ENCODE measurements at regions not wholly inside any gene's neighbourhood (a gene's known extent, or its start where the extent isn't known, plus 50 kb on each side); places are given as distances from the start of the nearest gene placed in this dataset.

DNA sequence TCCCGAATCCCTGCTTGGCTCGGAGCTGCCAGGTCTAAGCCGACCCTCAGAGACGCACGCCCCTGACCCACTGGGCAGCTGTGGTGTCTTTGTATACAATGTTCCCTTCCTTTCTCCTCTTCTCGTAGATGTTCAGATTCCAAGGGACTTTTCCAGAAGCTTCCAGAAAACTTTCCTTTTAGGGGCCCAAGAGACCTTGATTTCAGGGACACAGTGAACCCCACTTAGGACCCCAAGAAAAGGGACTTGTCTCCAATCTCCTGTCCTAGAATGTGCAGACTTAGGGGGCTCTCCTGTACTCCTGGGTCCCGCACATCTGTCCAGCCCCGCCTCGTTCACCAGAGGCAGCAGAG lies 103.5 kb downstream of the EDN3 start:
- DNase-seq: no peak

DNA sequence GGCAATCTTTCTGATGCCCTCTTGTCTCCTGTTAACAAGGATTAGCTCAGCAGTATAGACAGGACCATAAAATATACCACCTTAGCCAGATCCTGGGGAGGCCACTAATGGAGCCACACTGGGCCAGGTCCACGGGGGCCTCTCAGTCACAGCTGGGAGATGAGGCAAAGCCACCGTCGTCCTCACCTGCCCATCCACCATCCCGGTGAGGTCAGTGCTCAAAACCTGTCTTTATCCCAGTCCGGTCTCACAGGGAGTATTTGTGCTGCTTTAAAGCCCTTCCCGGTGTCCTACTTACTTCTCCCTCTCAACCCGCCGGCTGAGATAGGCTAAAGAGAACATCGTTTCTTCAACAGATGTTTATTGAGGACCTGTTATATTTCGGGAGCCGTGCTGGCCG lies 104.3 kb downstream of the EDN3 start:
- no peak for DNase-seq

DNA sequence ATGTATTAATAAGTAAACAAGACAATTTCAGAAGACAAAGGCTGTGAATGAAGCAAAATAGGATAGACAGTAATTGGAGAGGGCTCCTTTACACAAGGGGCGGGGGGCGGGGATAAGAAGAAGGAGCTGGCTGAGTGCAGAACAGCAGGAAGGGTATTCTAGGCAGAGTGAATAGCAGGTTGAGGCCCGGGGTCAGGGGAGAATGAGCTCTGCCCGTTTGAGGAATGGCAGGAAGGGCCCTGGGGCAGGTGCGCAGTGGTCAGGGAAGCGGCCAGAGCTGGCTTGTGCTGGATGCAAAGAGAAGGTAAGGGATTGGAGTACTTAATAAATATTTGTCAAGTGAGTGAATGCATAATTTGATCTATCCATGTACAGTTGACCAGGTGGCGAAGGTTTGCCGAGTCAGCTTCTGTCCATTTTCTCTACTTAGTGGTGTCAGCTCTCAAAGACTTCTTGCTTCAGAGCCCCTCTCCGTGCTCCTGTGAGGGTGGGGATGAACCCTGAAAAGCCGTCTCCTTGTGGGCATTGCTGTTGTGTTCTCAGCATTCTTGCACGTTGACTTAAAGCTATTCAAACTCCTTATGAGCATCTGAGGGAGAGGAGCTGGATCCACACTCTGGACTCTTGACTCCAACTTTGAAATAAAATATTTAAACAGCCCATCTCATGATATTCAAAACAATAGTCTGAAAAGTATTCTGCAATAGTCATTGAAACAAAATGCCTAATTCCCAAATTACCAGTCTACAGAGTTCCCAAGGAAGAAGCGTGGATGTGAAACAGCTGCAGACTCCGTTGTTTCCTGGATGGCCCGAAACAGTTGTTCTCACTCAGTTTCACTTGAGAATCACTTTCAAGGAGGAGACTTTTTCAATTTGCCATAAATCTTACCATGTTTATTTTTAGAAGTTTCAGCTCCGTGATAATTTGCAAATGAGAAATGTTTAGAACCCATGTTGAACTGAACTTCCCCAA lies 105.1 kb downstream of the EDN3 start:
- DNase-seq: no peak

DNA sequence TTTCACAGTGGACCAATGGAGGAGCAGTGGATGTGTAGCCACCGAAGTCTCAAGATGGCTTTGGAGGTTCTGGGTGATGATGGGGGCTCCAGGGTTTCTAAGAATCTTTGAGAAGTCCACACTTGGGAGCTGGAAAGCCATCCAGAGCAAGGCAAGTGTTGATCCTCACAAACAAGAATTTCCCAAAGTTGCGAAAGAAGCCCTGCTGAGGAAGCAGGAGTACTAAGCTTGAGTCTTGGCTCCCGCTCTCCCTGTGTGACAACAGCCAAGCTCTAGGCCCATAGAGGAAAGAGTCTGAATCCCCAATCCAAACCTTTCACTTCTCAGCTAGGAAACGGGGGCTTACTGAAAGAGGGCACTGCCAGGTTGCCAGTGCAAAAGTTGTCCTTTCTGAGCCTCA lies 106.0 kb downstream of the EDN3 start:
- DNase-seq: no peak

DNA sequence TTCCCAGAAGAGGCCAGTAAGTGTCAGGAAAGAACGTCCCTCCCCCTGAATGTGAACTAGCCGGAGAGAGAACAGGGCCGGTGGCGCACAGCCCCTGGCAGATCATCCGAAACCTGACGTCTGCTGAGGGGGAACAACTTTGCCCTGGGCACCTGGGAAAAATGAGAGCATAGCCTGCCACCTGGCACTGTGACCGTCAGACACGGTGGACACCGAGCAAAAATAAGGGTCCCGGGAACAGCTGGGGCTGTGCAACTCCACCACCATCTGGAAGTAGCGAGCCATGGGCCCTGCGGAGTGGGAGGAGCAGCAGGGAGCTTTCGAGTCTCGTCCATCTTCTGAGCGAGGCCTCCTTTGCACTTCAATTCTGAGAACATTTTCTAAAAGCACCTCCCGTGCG lies 110.8 kb downstream of the EDN3 start:
- no peak for DNase-seq

DNA sequence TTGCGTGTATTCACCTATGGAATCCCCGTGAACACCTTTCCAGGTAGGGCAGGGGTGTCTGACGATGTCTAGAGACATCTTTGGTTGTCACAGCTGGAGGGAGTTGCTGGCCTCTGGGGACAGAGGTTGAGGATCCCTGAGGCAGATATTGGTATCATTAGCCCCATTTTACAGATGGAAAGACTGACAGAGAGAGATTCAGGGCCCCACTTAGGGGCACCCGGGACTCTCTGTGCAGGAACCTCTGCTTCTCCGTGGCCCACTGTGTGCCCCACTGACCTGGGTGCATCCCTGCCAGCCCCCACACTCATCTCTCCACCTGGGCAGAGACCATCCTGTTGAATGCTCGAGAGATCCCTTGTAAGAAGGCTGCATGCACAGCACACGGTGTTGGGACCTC lies 111.2 kb downstream of the EDN3 start:
- no peak for DNase-seq

DNA sequence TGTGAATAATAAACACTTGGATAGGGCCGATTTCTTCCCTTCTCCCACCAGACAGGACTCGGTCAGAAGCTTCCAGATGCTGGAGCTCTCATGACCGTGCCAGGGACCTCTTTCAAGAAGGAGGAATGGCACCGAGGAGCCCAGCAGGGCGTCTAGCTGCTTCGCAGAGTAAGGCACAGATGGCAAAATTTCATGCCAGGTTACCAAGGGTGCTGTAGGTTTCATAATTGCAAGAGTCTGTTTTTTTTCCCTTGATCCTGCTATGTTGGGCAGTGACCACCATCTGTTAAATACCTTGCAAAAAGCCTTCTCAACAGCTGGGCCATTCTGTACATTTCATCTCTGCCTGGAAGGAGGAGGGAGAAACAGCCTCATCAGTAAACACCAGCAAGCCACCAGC lies 111.8 kb downstream of the EDN3 start:
- DNase-seq: no peak

DNA sequence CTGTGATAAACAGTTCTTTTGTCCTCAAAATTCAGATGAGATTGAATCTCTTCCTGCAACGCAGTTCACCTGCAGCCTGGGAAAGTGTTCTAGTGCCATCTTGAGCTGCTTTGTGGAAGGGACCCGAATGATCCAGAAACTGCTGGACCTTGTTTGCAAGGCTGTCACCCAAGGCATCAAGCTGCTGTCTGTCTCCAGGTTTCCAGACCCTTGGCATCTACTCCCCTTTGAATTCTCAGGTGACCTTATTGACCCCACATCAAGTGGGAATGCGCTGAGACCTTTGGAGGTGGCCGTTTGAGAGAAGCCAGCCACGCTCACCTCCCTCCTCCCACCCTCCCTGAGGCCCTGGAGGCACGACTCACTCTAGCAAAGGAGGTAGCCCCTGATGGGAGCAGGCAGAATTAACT lies 112.5 kb downstream of the EDN3 start:
- DNase-seq: no peak

DNA sequence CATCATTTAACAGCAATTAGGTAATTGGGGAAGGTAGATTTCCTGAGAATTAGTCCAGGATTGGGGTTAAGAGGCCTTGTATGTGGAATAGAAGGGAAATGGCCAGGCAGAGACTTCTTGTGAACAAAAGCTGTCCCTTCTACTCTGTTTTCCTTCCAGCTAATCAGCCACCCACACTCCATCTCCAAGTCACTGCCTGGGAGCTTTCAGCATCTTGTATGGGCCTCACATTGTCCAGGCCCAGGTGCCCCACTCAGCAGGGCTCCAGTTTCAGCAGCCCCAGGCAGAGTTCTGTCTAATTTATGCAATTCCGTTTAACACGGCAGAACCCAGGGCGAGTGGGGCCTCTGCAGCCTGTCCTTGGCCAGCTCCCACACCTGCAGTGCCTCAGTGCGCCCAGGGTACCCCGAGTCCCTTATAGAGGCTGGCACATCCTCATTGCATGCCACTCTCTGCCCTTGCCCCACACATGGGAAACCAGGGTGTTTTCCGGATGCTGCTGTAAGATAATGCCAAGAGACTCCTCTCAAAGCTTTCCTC lies 113.0 kb downstream of the EDN3 start:
- no peak for DNase-seq

DNA sequence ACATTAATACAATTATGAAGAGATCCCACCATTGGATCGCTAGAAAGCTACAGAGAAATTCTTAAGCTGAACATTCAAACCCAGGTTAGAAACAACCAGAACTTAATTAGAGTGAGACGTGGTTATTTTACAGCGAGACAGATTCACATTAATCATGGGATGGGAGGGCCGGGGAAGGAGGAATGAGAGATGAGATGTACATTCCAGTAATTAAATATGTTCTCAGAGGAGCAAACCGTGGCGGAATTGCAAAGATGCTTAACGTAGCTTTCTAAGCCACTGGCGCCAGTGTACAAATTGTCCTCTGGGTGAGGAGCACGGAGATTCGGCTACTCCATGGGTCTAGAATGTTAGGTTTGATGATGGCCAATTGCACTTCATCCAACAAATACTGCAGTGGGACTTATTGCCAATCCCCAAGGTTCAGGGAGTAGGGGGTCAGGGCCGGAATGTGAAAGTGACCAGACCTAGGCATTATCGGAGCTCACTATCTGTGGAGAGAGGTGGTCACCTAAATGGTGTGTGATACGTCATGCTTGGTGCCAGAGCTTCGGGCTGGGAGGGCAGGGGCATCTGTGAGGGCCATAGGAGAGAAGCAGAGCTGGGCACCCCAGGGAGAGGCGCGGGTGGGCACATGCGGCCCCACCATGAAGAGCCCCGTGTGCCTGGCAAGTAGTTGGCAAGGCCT lies 114.7 kb downstream of the EDN3 start:
- no peak for DNase-seq

DNA sequence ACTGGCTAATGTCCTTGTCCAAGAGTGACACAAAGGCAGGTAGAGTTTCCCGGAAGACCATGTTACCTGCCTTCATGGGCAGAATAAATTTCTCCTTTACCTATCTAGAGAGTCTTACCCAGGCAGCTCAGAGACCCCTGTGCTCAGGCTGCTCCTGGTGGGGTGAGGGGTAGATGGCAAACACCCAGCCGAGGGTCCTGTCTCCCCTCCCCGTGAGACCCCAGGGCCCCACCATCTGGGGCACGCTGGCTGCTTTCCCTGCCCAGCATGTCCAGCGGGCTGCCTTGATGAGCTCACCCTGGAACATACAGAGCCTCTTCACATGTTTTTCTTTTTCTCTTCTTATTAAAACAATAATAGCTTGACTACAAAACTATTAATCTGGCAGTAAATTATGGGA lies 116.5 kb downstream of the EDN3 start:
- DNase-seq: no peak

DNA sequence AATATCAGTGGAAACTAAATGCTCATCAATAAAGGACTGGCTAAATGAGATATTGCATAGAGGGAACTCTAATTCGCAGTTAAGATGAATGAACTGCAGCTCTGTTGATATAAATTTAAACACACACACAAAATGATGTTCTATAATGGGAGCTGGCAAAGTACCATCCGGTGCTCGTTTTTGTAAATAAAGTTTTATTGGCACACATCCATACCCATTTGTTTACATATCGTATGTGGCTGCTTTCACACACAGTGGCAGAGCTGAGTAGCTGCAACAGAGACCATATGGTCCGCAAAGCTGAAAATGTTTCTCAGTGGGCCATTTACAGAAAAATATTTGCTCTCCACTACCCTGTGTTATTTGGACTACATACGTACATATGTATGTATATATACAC lies 120.7 kb downstream of the EDN3 start:
- no peak for DNase-seq

DNA sequence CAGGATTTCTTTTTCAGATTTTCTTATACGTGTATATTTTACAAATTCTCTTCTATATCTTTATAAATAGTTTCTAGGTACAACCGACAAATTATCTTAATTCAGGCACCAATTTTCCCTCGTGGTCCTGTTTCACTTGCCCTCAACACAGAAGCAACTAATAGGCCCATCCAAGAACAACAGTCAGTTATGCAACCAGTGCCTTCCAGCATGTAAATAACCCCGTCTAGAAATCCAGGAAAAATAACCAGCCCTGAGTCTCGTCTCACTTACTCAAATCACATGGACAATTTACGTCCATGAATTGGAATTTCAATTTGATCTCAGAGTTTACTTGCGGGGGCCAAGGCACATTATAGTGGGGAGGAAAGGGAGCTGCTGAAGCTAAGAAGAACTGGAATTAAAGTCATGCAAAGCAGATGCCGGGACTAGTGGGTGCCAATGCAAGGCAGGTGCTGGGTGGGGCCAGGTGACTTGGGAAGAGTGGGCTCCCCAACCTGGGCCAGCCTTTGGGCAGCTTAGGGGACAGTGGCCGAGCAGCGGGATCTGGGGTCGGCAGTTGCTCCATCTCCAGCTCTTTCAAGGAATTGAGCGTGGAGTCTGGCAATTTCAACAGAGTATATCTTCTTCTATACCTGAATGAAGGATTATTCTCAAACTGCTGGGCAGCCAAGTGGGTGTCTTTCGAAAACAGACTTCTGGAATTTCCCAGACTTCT lies 121.7 kb downstream of the EDN3 start:
- no peak for DNase-seq

DNA sequence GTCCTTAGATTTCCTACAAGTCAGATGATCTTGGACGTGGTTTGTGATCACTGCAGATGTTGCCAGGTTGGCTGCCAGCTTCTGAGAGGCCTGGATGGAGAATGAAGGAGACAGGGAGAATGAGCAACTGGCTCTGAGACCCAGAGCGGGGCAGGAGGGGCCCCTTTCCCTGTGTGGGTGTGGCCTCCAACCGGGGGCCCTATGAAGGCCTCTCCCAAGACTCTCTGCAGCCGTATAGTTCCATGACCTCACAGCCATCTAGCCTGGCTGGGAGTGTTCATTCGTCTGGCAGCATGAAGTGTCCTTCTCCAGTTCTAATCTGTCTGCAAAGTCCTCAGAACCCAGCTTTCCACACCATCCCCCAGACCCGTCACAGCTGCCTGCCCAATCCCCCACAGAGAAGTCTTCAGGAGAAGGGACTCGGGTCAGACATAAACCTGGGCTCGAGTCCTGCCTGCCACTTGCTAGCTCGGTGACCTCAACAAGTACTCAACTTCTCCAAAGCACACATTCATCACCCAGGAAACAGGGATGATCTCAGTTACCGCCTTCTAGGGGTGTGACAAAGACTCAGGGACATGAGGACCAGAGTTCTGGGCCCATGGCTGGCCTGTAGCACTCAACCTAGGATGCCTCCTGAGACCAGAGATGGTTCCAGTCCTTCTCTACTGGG lies 122.6 kb downstream of the EDN3 start:
- no peak for DNase-seq

DNA sequence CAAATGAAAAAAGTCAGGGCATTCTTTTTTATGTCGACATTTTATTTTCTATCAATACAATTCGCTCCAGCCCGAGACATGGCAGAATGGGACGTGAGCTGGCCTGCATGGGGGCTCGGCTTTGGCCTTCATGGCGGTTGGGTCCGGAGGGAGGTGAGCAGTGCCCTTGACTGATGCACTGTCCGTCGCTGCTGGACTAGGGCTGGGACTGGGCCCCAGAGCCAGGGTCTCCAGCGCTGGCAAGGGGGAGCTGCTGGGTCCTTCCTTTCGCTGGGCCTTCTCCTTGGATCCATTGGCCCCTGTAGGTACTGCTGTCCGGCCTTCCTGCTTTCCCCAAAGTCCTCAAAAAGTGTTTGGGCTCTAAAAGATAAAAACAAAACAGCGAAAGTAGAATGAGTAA lies 124.6 kb downstream of the EDN3 start:
- DNase-seq: no peak

DNA sequence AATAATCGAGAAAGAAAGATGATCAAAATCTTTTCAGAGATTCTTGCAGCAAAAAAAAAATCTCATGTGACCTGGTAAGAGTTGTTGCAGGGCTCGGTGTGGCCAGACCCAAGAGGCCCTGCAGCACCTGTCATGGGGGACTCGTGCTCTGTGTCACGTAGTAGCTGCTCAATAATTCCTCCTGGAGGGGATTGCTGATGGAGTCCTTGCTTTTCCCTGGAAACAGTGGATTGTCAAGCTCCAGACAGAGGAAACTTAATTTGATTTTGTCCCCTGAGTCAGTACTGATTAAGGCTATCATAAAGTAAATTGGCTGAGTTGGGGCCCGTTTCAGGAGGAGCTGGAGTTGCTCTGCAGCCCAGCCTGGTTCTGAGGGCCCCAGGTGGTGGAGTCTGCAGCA lies 125.2 kb downstream of the EDN3 start:
- DNase-seq: no peak

DNA sequence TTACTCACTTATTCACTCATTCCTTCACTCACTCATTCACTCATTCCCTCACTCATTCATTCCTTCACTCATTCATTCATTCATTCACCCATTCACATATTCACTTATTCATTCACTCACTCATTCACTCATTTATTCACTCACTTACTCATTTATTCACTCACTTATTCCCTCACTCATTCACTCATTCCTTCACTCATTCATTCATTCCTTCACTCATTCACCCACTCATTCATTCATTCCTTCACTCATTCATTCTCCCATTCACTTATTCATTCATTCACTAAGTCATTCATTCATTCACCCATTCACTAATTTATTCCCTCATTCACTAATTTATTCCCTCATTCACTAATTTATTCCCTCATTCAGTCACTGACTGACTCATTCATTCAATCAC lies 127.6 kb downstream of the EDN3 start:
- no peak for DNase-seq

DNA sequence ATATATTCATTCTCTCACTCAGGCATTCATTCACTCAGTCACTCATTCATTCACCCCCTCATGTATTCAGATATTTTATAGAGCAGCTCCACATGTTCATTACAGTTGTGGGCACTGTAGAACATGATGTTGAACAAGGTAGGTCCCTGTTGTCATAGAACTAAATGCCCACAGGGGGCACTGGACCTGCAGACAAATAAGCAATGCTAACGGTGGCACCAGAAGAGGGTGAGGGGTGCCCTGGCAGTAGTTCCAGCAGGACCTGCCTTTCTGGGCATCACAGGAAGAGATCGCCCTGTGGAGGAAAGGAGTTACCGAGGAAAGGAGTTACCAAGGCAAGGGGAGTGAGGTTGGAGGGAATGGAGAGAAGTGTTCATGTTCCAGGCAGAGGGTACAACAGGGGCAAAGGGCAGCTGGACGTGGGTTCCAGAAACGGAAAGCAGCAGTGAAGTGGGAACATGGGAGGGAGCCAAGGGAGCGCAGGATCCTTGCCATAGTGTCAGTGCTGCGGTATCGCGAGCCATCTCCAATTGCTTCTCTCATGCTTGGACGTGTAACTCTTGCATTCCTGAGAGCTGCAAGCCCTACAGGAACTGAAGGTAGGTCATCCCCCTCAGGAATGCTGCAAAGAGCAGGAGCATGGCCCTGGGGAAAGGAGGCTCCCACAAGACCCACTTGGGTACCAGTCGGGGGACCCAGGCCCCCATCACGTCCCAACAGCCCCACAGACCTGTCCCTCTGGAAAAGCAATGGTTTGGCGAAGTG lies 128.2 kb downstream of the EDN3 start:
- peak; percentile 26 for DNase-seq

DNA sequence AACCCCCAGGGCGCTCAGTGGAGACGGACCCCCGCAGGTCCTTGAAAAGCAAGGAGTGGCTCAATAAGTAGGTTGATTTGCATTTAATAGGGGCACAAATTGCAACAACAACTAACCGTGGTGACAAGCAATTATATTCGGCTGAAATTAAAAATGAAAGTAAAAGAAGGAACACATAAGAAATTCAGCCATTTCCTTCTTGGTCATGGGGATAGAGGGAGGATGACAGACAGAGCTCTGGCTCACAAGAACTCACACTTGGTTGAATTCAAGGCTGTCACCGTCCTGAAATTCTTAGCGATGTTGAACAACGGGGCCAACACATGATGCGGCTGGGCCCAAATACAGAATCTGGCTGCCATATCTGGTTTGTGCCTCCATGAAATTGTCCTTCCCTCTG lies 129.0 kb downstream of the EDN3 start:
- DNase-seq: peak; percentile 73

DNA sequence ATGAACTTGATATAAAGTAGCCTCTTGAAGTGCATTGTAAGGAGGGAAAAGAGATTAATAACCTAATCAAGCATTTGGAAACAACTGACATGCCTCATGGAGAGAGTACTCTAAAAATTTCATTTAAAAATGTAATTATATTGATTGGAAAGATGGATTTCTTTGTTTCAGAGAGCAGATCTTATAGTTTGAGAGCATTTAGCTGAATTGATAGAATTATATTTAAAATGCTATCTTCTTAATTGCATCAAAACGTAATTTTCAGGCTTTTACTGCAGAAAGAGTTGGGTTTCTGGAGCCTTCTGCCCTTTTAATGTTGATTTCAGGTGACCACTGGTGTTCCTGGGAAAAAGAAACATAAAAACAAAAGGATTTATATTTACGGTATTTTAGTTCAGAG lies 130.6 kb downstream of the EDN3 start:
- DNase-seq: no peak

DNA sequence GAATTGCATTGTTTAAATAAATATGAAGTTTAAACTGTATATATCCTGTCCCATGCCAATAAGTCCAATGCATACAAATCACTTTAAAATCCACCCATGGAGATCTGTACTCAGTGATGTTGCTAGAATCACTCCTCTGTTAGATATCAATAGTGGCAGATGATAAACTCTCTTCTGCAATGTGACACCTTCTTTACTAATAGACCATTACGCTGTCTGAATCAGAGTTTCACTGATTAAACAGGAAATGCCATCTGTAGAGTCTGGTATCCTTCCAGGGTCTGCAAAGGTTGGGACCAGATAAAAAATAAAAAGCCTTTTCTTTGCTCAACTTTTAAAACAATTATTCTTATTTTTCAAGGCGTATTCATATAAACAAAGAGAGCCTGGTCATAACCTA lies 134.5 kb downstream of the EDN3 start:
- DNase-seq: no peak

DNA sequence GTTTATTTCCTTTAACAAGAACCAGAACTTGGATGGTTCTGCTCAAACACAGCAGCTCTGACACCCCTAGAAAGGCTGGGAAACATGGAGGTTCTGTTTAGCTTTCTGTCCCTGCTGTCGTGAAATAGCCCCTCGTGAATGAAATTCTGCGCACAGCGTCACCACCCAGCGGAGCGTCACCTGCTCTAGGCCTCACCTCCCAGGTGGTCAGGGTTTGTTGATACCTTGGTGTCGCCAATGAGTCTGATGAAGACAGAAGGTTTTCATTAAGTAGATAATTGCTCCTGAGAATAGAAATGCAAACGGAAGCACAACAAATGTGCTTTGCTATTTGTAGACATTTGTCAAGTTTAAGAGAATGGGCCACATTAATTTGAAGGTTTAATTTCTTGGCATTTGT lies 135.1 kb downstream of the EDN3 start:
- no peak for DNase-seq

Measured in inflammatory macrophage treated with lipopolysaccharide for 4 hours (primary cell).